Osteoblast (primary cell): ENCODE measurements at regions not wholly inside any gene's neighbourhood (a gene's known extent, or its start where the extent isn't known, plus 50 kb on each side); places are given as distances from the start of the nearest gene placed in this dataset.
"Not testable (repeated sequence)": the region's sequence is repeated elsewhere in the genome, so short reads cannot be mapped to it uniquely, and the experiment has no call there.

Experiments used
- DNase-seq: peaks from one replicate; pipeline ENCODE4 v3.0.0; 2011; ENCODE audit warnings: low spot score, mixed read lengths; ENCODE audit not compliant: insufficient read length; ENCODE audit errors: missing footprints
- H2AFZ ChIP-seq: 2 replicates; pipeline ENCODE4 v1.6.0; 2011; ENCODE audit warnings: mild to moderate bottlenecking, low read length
- H3K27ac ChIP-seq: 2 replicates; pipeline ENCODE4 v1.5.1; 2011; ENCODE audit warnings: mild to moderate bottlenecking, low read depth, low read length, moderate library complexity
- H3K27me3 ChIP-seq: 2 replicates; pipeline ENCODE4 v1.6.0; 2012; ENCODE audit warnings: mild to moderate bottlenecking, control low read depth, inconsistent platforms, low read length, moderate library complexity; ENCODE audit not compliant: insufficient read depth
- H3K36me3 ChIP-seq: 2 replicates; pipeline ENCODE4 v1.5.1; 2011; ENCODE audit warnings: mild to moderate bottlenecking, low read length, control low read depth, moderate library complexity; ENCODE audit not compliant: insufficient read depth
- H3K4me1 ChIP-seq: 2 replicates; pipeline ENCODE4 v1.5.1; 2011; ENCODE audit warnings: mild to moderate bottlenecking, low read length, control low read depth, moderate library complexity; ENCODE audit not compliant: insufficient read depth
- H3K4me2 ChIP-seq: 2 replicates; pipeline ENCODE4 v1.6.0; 2011; ENCODE audit warnings: mild to moderate bottlenecking, low read length; ENCODE audit not compliant: insufficient read depth
- H3K4me3 ChIP-seq: fragments of 200-600 bp; sonication (generic); 3 replicates; pipeline ENCODE4 v1.5.1; 2012; ENCODE audit warnings: mild to moderate bottlenecking, low read length, inconsistent platforms; ENCODE audit not compliant: insufficient read depth
- H3K79me2 ChIP-seq: 2 replicates; pipeline ENCODE4 v1.6.0; 2012; ENCODE audit warnings: mild to moderate bottlenecking, low read length, control low read depth, inconsistent platforms; ENCODE audit not compliant: insufficient read depth
- H3K9me3 ChIP-seq: 2 replicates; pipeline ENCODE4 v1.5.1; 2011; ENCODE audit warnings: low read depth, low read length, control low read depth
- H4K20me1 ChIP-seq: 2 replicates; pipeline ENCODE4 v1.6.0; 2012; ENCODE audit warnings: mild to moderate bottlenecking, low read length, control low read depth; ENCODE audit not compliant: insufficient read depth
- CTCF ChIP-seq: IDR thresholded peaks from 2 replicates; pipeline ENCODE4 v1.5.1; 2011; ENCODE audit warnings: mild to moderate bottlenecking, low read depth, low read length, moderate library complexity; ENCODE audit errors: extremely low read depth

GRCh38 chr15:75770131-75770530, 57.5 kb upstream of the CSPG4 start:
- DNase-seq: no peak
- Histone ChIP-seq H3K27ac (no peak overlapping the region), H3K79me2 (no peaks in the 10 kb centered on the region), H3K4me1 (no peaks in the 10 kb centered on the region), H3K4me3 (no peak overlapping the region), H3K9me3 (no peaks in the 10 kb centered on the region), H3K4me2 (no peak overlapping the region), H2AFZ (no peak overlapping the region), H4K20me1 (no peaks in the 10 kb centered on the region), H3K27me3 (no peaks in the 10 kb centered on the region), H3K36me3 (no peaks in the 10 kb centered on the region)
- TF ChIP-seq CTCF: no peak

- H2AFZ ChIP-seq: not testable (repeated sequence)
Measured at GRCh38 chr15:75768526-75768925, 55.9 kb upstream of the CSPG4 start.

GRCh38 chr15:75765551-75766305, 53.1 kb upstream of the CSPG4 start:
- not testable (repeated sequence) for H4K20me1 ChIP-seq, H3K4me1 ChIP-seq, H3K36me3 ChIP-seq, H3K27me3 ChIP-seq, H3K4me3 ChIP-seq, H3K4me2 ChIP-seq, H2AFZ ChIP-seq, DNase-seq, H3K79me2 ChIP-seq, H3K27ac ChIP-seq, H3K9me3 ChIP-seq

More at GRCh38 chr15:75768526-75768925, 55.9 kb upstream of the CSPG4 start:
- not testable (repeated sequence) for DNase-seq, H3K9me3 ChIP-seq, H4K20me1 ChIP-seq, H3K27me3 ChIP-seq, H3K4me1 ChIP-seq, H3K4me3 ChIP-seq, H3K27ac ChIP-seq, H3K36me3 ChIP-seq, H3K4me2 ChIP-seq, H3K79me2 ChIP-seq

GRCh38 chr15:75764845-75765550, 52.4 kb upstream of the CSPG4 start:
- DNase-seq, H3K36me3 ChIP-seq, H3K4me3 ChIP-seq, H3K4me1 ChIP-seq, H3K9me3 ChIP-seq, H3K27me3 ChIP-seq, H3K79me2 ChIP-seq, H2AFZ ChIP-seq, H3K4me2 ChIP-seq, H3K27ac ChIP-seq, H4K20me1 ChIP-seq: not testable (repeated sequence)

GRCh38 chr15:75763635-75764600, 51.3 kb upstream of the CSPG4 start:
- not testable (repeated sequence) for H3K9me3 ChIP-seq, H3K4me2 ChIP-seq, H3K27me3 ChIP-seq, H2AFZ ChIP-seq, H4K20me1 ChIP-seq, H3K27ac ChIP-seq, H3K4me1 ChIP-seq, DNase-seq, H3K79me2 ChIP-seq, H3K36me3 ChIP-seq, H3K4me3 ChIP-seq
